ENCODE measurements at regions not wholly inside any gene's neighbourhood (a gene's known extent, or its start where the extent isn't known, plus 50 kb on each side); places are given as distances from the start of the nearest gene placed in this dataset.

DNA sequence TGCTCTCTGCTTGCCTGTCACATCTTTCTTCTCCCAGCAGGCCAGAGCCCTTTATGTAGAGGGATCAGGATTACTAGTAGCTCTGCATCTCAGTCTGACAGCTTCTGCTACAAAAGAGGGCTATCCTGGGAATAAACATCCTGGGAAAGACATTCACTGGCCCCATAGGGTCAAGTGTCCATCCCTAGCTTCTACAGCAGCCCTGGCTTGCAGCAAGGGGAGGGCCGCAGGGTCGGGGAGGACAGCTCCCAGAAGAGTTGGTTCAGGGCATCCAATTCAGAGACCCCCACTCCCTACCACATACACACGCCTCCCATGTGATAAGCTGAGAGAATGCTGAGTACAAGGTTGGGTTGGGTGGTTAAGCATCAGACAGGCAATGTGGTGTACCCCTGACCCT is 154.1 kb upstream of the PDE10A start:
- DNase-seq: no peak

DNA sequence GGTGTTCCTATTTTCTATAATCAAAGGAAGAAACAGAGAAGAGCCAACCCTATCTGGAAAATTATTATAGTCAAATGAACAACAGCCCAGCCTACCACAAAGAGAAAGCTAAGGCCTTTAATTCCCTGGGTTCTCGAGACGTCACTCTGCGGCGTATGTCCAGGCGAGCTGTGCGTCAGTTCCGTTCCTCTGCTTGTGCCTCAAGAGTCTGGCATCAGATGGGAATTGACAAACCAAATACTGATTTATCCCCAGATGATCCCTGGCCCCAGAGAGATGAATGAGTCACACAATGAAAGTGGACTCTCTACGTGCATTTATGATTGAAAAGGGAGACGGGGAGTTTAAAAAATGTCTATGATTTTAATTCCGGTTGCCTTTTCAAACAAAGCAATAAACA is 151.6 kb upstream of the PDE10A start:
- DNase-seq: no peak

DNA sequence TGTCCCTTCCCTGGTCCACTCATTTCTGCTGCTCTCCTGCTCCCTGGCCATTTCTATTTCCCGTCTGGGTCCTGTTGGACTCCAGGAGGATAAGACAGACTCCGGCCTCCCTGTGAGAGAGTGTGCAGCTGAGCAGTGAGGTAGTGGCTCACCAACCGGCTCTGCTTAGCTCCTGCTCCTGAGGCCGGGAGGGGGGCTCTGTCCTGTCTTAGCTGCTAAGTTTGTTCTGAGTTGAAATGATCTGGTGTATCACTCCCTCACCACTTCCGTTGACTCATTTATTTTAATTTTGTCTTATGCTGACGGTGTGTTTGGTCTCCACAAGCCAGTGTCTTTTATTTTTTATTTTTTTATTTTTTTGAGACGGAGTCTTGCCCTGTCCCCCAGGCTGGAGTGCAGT is 148.5 kb upstream of the PDE10A start:
- no peak for DNase-seq

DNA sequence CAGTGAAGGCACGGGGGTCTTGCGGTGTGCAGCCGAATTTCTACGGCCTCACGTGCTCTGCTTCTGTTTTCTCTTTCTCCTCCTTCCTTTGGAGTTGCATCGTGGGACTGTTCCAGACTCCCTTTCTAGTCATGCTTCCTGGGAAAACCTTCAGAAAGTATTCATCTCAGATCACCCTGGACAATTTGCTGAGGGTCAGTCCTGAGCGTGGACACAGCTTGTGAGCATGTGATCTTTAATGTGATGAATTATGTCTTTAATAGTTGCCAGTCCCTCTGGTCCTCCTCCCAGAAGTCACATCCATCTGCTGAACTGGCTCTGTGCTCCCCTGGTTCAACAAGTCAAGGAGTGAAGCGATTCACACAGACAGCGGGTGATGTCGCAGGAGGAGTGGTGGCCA is 145.0 kb upstream of the PDE10A start:
- no peak for DNase-seq

DNA sequence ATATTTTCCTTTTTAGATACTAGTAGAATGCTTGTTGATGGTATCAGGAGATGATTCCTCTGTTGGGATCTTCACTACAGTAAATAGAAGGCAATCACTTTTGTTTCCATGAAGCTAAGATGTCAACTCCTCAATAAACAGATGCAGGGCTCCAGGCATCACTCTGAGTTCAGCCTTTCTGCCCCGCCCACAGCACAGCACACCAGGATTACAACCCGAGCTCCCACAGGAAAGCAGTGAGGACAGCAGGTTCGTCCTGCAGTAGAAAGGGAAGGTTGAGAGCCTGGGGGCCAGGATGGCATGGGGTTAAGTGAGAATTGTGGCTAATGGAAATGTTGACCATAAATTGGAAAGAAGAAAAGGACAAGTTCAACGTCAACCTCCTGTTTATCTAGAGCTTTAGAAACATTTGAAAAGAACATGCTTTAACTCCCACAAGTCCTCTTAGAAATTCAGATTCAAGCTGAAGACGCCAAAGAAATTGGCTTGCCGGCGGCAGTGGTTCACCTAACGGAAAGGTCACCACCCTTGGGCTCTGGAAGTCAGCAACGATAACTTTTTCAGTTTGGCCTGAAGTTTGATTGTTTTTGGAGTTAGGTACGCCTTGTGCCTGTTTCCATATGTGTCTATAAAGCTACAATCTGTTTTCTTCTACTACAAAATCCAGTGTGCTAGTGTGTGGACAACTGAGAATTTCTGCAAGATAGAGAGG is 144.4 kb upstream of the PDE10A start:
- no peak for DNase-seq

DNA sequence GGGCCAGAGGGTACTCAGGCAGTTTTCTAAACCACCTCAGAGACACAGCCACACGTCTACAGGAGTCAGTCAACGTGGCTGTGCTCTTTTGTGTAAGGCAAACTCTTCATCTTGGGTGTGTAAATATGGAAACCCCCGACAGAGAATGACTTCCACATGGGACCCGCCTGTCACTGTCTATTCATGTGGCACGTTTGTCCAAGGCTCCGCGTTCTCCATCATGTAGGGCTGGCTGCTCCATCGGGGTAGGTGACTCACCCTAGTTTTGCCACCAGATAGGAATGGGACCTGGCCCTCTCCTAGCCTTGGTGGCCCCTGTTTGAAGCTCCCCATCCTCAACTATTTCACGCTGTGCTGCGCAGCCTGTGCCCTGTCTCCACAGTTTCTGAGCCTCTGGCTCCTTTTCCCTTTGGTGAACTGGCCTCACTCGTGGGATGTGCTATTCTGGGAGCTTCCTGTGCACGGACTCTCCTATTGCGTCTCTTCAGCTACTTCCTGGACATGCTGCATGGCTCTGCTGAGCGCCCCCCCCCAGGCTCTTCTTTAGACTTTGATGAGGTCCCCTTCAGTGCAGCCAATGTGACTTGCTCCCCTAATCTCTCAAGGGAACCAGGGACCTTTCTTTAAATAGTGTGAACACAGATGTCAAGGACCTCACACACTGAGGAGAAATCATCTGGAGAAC is 143.2 kb upstream of the PDE10A start:
- no peak for DNase-seq

DNA sequence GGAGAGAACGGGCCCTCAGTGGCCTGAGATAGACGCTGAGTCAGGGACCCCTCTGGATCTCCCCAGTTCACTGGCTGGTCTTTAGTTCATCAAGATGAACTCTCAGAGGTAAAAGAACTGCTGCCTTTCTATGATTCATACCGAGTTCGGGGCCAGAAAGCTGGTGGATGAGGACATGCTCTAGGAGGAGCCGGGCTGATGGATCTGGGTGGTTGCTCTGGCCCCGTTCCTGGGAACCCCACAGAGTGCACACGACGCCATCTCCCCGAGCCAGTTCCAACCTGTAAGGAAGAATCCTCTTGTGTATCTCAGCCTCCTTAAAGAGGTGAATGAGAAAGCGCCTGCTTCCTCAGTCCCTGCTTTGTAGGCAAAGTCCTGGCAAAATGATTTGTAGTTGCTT is 142.6 kb upstream of the PDE10A start:
- DNase-seq: no peak

DNA sequence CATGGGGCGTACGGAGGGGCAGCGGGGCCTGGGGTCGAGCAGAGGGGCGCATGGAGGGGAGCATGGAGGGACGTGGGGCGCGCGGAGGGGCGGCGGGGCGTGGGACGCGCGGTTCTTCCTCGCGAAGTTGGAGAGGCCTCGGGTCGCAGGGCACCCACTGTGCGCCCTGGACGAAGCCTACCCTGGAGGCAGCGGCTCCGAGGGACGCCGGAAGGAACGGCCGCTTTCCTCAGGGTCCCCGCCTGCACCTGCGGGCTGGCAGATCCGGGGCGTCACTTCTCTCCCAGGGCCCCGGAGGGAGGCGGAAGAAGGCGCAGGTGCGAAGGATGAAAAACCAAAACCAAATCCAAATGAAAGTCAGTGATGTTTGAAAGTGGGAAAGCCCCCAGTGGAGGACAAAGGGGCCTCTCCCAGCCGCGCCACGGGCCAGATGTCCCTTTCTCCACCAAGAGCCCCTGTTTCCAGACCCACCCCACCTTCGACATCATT is 142.1 kb upstream of the PDE10A start:
- no peak for DNase-seq

DNA sequence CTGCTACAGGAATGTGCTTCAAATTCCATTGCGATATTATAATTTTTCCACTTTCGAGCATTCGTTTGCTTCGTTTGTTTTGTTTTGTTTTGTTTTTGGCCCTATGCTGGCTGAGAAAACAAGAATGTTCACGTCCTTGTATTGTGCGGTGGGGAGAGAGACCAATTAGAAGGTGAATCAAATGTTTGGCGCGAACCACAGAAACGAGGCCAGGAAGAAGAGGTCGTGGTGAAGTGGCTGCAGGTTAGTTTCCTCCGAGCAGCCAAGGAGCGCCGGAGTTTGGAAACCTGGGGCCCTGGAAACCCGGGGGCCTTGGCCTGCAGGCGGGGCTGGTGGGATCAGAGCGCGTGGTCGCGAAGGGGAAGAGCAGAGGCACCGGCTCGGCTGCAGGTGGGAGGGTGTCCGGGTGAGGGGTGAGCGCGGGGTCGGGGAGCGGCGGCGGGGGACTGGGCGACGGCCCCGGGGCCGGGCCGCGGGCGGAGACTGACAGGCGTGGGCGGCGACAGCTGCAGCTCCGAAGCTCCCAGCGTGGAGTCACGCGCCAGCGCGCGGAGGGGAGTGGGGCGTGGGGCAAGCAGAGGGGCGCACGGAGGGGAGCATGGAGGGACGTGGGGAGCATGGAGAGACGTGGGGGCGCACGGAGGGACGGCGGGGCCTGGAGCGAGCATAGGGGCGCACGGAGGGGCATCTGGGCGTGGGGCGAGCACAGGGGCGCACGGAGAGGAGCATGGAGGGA is 141.5 kb upstream of the PDE10A start:
- DNase-seq: no peak

DNA sequence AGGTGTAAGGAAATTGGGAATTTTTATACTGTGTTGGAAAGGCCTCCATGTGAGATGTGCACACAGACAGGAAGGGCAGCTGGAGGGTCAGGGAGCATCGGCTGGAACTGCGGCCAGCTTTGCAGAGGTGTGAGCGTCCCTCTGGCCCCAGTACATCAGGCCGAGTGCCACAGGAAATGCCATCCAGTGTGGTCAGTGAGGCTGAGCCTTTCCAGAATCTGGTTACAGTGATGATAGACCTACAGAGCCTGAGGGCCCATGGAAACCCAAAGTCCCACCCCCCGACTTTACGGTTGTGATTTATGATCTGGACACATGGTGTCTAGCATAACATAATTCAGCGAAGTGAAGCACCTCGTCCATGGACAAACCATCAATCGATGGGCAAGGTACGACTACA is 137.3 kb upstream of the PDE10A start:
- no peak for DNase-seq

DNA sequence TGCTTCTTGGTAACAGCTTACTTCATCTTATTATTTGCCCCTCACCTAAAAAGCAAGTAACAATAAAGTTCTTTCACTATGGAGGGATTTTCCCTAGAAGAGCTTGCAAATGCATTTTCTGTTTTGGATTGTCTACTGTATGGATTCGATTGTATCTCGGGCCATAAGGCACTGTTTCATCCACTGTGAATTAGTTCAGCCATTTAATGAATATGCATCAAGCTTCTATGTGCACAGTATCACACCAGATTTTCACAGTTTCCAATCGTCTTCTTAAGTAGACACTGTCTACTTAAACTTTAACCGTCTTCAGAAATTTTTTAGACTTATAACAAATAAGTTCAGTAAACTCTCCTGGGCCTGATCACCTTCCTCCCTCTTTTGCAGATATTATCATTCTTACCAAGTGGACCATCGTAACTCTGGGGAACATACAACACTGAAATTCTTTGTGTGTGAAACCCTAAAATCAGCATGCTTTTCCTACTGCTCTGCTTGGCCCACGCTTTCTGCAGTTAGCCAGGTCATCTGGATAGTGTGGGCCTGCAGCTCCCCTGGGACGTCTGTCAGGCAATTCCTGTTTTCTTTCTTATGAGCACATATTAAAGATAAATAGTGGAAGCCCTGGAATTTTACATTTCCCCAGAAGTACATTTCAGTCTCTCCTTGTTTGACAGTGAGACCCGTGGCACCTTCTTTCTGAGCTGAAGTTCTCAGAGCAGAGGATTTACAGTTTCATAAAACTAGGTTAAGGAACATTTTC is 136.5 kb upstream of the PDE10A start:
- no peak for DNase-seq

DNA sequence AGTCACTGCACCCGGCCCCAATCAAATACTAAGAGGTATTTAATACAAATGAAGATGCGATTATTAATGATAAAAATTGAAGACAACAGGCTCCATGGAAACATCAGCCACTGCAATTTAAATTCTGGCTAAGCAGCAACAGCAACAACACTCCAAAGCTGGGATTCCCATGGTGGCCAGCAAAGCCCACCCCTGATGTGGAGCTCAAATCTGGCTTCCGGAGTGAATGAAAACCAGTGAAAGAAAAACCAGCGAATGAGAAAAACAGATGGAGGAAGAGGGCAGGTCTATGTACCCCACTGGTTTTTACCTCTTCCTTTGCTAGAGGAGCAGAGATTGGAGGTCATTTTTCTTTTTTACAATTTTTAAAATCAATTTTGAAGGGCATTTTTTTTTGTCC is 135.9 kb upstream of the PDE10A start:
- DNase-seq: no peak

DNA sequence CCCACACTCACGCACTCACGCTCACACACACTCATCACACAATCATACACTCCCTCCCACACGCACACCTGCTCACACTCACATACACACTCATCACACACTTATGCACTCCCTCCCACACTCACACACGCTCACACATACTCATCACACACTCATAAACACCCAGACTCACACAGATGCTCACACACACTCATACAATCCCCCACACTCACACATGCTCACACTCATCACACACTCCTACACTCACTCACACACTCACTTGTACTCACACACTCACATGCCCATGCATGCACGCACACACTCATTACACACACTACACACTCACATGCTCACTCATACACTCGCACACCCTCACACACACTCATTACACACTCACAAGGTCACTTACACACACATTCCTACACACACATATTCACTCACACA is 131.1 kb upstream of the PDE10A start:
- no peak for DNase-seq

DNA sequence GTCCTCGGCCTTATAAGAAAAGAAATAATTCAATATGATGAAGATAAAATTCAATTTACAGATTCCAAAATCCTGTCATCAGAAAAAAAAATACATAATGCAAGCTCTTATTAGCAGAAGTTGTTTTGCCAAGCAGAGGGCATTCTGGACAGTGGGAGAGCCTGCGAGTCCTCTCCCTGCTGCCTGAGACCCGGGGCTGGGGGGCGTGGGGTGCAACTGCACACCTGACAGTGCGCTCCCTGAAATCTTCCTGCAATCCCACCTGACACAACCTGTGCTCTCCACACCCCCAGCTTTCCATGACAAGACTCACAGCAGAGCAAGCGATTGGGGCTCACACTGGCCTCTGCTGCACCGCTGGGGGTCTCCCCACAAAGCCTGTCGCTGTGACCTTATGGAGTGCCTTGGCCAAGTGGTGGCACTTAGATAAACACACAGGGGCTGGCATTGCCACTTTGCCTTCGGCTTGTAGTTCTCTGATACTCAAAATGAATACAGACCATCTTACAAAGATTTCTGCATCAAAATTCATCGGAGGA is 130.3 kb upstream of the PDE10A start:
- DNase-seq: no peak

DNA sequence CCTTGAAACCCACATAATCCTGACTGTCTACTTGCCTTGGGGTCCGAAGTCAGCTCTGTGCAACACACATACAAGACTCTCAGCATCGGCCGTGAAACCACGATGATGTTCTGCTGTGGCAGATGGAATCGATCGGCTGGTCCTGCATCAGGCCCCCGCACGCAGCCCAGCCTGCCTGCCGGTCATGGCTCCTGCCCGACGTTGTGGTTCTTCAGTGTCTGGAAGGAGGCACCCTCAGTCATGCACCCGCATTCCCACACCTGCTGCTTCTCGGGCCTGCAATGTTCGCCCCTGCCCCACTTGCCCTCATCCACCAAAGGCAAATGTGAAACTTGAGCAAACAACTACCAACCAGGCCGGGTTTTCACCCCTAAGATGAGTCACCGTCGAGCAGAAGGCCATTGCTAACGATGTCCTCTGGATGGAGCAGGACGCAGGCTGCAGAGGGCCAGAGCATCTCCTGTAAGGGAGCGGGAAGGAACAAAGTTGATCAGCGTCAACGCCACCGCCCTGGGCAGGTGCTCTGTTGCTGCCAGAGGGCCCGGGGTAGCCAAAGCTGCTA is 128.9 kb upstream of the PDE10A start:
- no peak for DNase-seq

DNA sequence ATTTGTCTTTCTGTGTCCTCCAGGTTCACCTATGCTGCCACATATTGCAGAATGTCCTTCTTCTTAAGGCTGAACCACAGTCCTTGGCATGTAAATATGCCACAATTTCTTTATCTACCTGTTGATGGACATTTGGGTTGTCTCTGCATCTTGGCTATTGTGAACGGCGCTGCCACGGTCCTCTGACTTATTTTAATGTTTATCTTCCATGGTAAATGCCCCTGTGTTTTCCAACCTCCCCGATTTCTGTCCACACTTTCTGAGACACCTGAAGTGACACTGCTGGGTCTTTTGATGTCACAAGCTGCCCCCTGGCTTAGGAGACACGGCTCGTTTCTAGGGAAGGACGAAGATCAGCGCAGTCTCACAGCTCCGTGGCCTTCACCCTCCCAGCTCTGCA is 128.3 kb upstream of the PDE10A start:
- no peak for DNase-seq

DNA sequence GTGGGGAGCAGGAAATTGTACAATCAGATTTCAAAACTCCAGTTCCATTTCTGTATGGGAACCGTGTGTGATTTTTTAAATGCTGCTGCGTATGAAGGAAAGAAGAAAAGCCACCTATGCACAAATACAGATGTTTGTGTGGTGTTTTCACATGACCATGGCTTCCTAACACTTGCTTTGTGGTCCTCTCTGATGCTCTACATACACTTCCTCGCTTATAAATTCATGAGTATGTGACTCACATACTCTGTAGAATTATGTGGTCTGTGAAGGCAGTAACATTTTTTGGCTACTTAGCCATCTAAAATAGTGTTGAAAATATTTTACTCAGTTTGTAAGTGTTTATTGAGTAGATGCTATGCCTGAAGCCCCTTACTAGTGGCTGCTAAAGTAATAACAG is 119.8 kb upstream of the PDE10A start:
- no peak for DNase-seq

DNA sequence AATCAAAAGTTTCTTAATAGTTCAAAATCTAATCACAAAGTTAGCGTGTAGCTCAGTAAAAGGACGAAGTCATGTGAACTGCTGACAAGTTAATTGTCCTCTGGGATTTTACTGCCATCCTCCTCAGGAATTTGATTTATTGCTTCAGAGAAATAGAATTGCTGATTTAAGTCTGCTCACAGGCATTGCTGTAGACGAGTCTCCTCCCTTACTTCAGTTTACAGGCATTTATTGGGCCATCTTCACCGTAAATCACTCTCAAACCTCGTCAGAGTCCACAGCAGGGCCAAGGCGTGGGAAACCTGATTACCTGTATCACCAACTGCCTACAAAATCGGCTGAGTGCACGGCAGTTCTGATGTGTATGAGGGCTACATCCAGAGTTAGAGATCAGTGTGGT is 119.1 kb upstream of the PDE10A start:
- DNase-seq: no peak

DNA sequence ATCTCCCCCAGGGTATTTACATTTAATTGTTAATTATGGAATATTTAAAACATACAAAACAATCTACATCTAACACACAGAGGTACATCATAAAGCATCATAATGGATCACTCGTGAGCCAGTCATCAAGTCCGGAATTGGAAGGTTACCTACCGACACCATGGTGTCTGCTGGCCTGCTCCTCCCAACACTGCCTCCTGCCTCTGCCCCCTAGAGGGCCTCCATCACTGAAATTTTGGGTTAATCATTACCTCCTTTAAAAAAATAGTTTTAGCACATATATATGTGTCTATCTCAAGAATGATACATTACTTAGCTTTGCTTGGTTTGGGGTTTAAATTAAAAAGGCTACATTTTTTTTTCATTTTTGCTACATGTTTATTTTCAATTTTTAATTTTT is 114.6 kb upstream of the PDE10A start:
- DNase-seq: no peak

DNA sequence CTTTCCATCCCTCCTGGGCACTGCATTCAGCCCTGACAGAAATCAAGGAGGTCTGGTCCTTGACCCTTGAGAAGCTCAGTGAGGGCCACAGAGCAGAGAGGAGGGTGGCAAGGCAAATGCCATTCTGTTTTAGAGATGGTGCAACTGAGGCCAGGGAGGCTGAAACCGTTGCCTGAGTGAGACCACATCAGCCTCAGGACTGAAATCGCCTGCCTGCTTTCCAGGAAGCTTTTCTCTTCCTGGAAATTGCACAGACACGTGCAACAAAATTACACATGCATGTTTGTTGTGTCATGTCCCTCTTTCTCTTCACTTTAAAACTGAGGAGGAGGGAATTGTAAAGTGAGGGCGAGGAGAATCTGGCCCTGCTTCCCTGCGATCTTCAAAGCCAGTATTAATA is 113.7 kb upstream of the PDE10A start:
- DNase-seq: no peak

DNA sequence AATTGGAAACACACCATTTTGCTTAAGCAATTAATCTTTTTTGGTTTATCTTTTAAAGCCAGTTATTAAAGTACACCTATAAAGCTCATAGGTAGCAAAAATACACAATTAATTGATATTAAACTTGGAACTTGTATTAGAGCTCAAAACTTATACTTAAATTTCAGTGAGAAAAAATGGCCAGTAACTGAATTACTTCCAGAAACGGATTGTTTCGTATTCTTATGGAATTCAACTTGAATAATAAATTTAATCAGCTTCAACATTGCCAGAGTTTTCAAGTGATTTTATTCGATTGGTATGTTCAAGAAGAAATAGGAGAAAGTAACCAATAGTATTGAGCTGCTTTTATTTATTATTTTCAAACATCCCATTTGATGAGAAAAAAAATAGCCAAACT is 112.7 kb upstream of the PDE10A start:
- DNase-seq: no peak

DNA sequence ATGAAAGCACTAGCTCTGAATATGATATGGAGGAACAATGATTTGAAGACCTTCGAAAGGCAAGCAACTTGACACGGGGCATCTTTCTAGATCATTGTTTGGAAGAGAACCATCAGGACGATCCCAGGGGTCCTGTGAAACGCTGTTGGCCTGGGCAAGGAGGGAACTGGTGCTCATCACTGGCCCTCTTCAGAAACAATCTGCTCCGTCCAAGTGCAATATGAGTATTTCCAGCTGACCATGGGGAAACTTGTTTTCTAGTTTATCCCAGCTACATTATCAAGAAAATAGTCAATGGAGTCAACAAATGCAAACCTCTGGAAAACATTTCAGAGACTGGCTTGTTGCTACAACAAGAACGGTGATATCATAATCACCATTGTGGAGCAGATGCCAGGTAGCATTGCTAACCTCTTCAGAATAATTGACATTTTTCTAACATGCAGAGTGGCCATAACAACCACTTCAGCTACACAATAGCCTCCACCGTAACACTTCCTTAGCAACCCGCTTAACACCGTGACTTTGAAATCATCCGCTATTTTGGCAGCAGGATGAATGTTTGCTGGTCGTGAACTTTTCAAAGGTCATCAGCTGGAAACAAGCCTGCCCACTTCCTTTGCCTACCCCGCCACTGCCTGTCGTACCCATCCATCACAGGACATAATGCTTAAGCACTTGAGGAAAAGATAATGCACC is 112.0 kb upstream of the PDE10A start:
- peak in 3 of 4 experiments; percentile 4 to 45 (median 5) for DNase-seq
